ENCODE measurements at regions not wholly inside any gene's neighbourhood (a gene's known extent, or its start where the extent isn't known, plus 50 kb on each side); places are given as distances from the start of the nearest gene placed in this dataset.

DNA sequence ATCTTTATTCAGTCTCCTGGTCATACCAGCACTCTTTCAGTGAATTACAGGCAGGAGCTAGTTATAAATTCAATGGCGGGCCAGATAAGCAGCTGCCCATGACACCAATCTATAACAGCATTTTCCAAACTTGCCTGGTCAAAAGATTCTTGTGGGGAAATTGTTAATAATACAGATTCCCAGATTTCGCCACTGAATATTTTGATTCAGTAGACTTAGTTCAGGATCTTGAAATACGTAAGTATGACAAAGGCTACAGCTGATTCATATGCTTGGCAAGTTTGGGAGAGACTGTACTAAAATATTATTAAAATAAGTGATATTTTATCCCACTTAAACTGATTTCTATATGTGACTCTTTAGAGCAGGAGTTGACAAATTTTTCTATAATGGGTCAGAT lies 119.3 kb downstream of the TMCO5A start:
- Mint-ChIP-seq H3K9me3 (ENCODE audit: unreplicated experiment) (no peaks in the 10 kb centered on the region), H3K27ac (ENCODE audit: unreplicated experiment) (no peak overlapping the region), H3K4me3 (ENCODE audit: unreplicated experiment) (no peak overlapping the region), H3K36me3 (ENCODE audit: unreplicated experiment) (no peaks in the 10 kb centered on the region), H3K27me3 (ENCODE audit: unreplicated experiment) (no peaks in the 10 kb centered on the region), H3K4me1 (ENCODE audit: unreplicated experiment) (peaks cover 26% of the 10 kb centered on the region)
- no peak for TF ChIP-seq CTCF (IDR thresholded peaks at IDR 0.05)
- no peak for DNase-seq (ENCODE audit: extremely low spot score, unreplicated experiment)

DNA sequence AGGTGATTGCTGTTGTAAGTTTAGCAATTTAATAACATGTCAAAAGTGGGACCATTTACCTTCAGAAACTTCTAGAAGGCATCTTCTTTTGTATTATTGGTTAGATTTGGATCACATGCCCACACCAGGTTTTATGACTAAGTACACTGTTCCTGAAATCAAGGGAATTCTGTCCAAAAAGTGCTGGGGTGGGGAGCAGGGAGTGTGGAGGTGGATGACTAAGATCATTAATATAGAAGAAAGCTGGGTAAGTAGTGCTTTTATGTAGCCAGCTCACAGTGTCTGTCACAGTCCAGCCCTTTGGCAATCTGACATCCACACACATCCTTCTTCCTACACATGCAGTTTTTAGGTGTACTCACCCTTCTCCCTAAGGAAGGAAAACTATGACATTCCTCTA lies 120.0 kb downstream of the TMCO5A start:
- peaks cover 33% of the 10 kb centered on the region for H3K4me1 Mint-ChIP-seq (ENCODE audit: unreplicated experiment)
- no peaks in the 10 kb centered on the region for H3K9me3 Mint-ChIP-seq (ENCODE audit: unreplicated experiment)
- no peak overlapping the region for H3K27ac Mint-ChIP-seq (ENCODE audit: unreplicated experiment)
- no peak overlapping the region for H3K4me3 Mint-ChIP-seq (ENCODE audit: unreplicated experiment)
- DNase-seq (ENCODE audit: extremely low spot score, unreplicated experiment): no peak
- no peak for TF ChIP-seq CTCF (IDR thresholded peaks at IDR 0.05)
- H3K36me3 Mint-ChIP-seq (ENCODE audit: unreplicated experiment): no peaks in the 10 kb centered on the region
- no peaks in the 10 kb centered on the region for H3K27me3 Mint-ChIP-seq (ENCODE audit: unreplicated experiment)

DNA sequence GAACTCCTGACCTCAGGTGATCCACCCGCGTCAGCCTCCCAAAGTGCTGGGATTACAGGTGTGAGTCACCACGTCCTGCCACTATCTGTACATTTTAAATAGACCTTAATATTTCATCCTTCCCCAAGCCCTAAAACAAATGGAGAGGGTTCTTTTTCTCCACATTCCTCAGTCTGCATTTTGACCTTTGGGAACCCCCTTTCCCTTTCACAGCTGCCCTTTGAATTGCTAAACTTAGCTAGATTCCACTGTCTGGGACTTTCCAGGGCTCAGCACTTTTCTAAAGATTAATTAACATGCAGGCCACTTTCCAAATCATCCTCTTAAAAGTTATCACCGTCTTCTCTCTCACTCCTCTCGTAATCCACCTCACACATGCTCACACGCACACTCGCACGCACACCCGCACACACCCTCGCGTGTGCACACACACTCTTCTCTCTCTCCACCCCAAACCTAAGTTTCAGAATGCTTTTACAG lies 124.2 kb downstream of the TMCO5A start:
- Mint-ChIP-seq H3K27ac (ENCODE audit: unreplicated experiment) (peak overlapping the region; percentile 36), H3K36me3 (ENCODE audit: unreplicated experiment) (no peaks in the 10 kb centered on the region), H3K4me1 (ENCODE audit: unreplicated experiment) (peaks cover 55% of the 10 kb centered on the region), H3K27me3 (ENCODE audit: unreplicated experiment) (no peaks in the 10 kb centered on the region), H3K4me3 (ENCODE audit: unreplicated experiment) (no peak overlapping the region), H3K9me3 (ENCODE audit: unreplicated experiment) (no peaks in the 10 kb centered on the region)
- no peak for TF ChIP-seq CTCF (IDR thresholded peaks at IDR 0.05)
- DNase-seq (ENCODE audit: extremely low spot score, unreplicated experiment): no peak

DNA sequence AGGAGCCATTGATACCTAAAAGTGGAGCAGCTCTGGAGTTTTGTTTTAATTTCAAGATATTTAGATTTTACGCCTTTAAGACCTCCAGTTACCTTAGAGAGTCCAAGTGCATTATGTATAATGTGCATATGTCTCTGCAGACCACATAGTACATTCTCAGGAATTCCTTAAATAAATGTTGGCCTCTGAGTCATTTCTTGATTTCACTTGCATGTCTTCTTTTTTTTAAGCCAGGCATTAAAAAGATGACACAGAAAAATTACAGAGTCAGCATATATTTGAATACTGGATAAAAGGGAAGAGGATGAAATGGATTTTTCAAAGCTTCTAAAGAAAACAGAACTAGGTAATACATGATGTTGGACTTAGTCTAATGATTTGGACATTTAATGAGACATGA lies 125.2 kb downstream of the TMCO5A start:
- no peak for DNase-seq (ENCODE audit: extremely low spot score, unreplicated experiment)
- Mint-ChIP-seq H3K27me3 (ENCODE audit: unreplicated experiment) (no peaks in the 10 kb centered on the region), H3K36me3 (ENCODE audit: unreplicated experiment) (no peaks in the 10 kb centered on the region), H3K27ac (ENCODE audit: unreplicated experiment) (peak overlapping the region; percentile 75), H3K9me3 (ENCODE audit: unreplicated experiment) (no peaks in the 10 kb centered on the region), H3K4me3 (ENCODE audit: unreplicated experiment) (no peak overlapping the region), H3K4me1 (ENCODE audit: unreplicated experiment) (peaks cover 56% of the 10 kb centered on the region)
- no peak for TF ChIP-seq CTCF (IDR thresholded peaks at IDR 0.05)

GRCh38 chr15:38061856-38062649 lies 127.6 kb downstream of the TMCO5A start:
- H3K4me1 Mint-ChIP-seq (ENCODE audit: unreplicated experiment): peaks cover 66% of the 10 kb centered on the region
- TF ChIP-seq CTCF (IDR thresholded peaks at IDR 0.05): no peak
- H3K27me3 Mint-ChIP-seq (ENCODE audit: unreplicated experiment): no peaks in the 10 kb centered on the region
- H3K36me3 Mint-ChIP-seq (ENCODE audit: unreplicated experiment): no peaks in the 10 kb centered on the region
- H3K27ac Mint-ChIP-seq (ENCODE audit: unreplicated experiment): peak overlapping the region; percentile 83
- H3K9me3 Mint-ChIP-seq (ENCODE audit: unreplicated experiment): no peaks in the 10 kb centered on the region
- no peak for DNase-seq (ENCODE audit: extremely low spot score, unreplicated experiment)
- H3K4me3 Mint-ChIP-seq (ENCODE audit: unreplicated experiment): peak overlapping the region; percentile 51
